RWPE2 (cell line): ENCODE measurements at regions not wholly inside any gene's neighbourhood (a gene's known extent, or its start where the extent isn't known, plus 50 kb on each side); places are given as distances from the start of the nearest gene placed in this dataset.
"Not testable (repeated sequence)": the region's sequence is repeated elsewhere in the genome, so short reads cannot be mapped to it uniquely, and the experiment has no call there.

Experiments used
- ATAC-seq: fragments of 200-7000 bp; cut with Tn5 transposase; 3 replicates; pipeline ENCODE4 v1.9.1; 2021; ENCODE audit warnings: low read depth
- DNase-seq: peaks from one replicate; pipeline ENCODE4 v3.0.0-alpha.2; 2020; ENCODE audit warnings: low spot score
- H3K27ac ChIP-seq: fragments of 450-650 bp; 2 replicates; pipeline ENCODE4 v1.5.1; 2017; ENCODE audit warnings: mild to moderate bottlenecking; ENCODE audit not compliant: poor library complexity, severe bottlenecking
- H3K27me3 ChIP-seq: fragments of 250-450 bp; sonication (Bioruptor Pico); 2 replicates; pipeline ENCODE4 v1.5.1; 2021; ENCODE audit warnings: mild to moderate bottlenecking, moderate library complexity; ENCODE audit not compliant: insufficient read depth, poor library complexity, severe bottlenecking
- H3K36me3 ChIP-seq: fragments of 250-450 bp; sonication (Bioruptor Pico); 2 replicates; pipeline ENCODE4 v1.5.1; 2020; ENCODE audit warnings: low read depth, mild to moderate bottlenecking, moderate library complexity
- H3K4me1 ChIP-seq: fragments of 250-450 bp; sonication (Bioruptor Pico); 2 replicates; pipeline ENCODE4 v1.5.1; 2021; ENCODE audit warnings: mild to moderate bottlenecking, moderate library complexity; ENCODE audit not compliant: insufficient read depth, poor library complexity, severe bottlenecking
- H3K4me3 ChIP-seq: fragments of 250-450 bp; sonication (Bioruptor Pico); 2 replicates; pipeline ENCODE4 v1.5.1; 2021; ENCODE audit warnings: mild to moderate bottlenecking, moderate library complexity; ENCODE audit not compliant: severe bottlenecking
- H3K9me3 ChIP-seq: fragments of 250-450 bp; sonication (Bioruptor Pico); 2 replicates; pipeline ENCODE4 v1.5.1; 2021; ENCODE audit warnings: mild to moderate bottlenecking, moderate library complexity; ENCODE audit not compliant: severe bottlenecking
- TF ChIP-seq, protein P1 (sequence below): fragments of 450-650 bp; IDR thresholded peaks from one replicate; pipeline ENCODE4 v1.5.1; 2017; ENCODE audit warnings: mild to moderate bottlenecking, moderate library complexity; ENCODE audit not compliant: poor library complexity, severe bottlenecking

DNA sequence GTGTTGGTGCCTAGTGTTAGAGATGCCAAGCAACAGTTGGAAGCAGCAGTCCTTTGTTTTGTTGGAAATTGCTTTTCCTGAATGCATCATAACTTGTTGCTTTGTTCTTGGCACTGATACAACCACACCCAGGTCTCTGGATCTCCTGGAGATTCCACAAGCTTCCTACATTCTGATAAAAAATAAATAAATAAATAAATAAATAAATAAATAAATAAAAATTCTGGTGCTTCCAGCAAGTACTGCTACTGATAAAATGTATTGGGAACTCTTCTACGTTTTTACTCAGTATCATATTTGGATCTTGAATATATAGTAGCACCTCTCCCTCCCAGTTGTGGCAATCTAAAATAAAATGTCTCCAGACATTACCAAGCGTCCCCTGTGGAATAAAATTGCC is 62.7 kb upstream of the GRID2 start:
- DNase-seq (no peak), ATAC-seq (no peak)
- H3K36me3 ChIP-seq = no peaks in the 10 kb centered on the region
- no peak overlapping the region for H3K27ac ChIP-seq
- H3K4me3 ChIP-seq = no peak overlapping the region
- TF ChIP-seq, protein P1, sequence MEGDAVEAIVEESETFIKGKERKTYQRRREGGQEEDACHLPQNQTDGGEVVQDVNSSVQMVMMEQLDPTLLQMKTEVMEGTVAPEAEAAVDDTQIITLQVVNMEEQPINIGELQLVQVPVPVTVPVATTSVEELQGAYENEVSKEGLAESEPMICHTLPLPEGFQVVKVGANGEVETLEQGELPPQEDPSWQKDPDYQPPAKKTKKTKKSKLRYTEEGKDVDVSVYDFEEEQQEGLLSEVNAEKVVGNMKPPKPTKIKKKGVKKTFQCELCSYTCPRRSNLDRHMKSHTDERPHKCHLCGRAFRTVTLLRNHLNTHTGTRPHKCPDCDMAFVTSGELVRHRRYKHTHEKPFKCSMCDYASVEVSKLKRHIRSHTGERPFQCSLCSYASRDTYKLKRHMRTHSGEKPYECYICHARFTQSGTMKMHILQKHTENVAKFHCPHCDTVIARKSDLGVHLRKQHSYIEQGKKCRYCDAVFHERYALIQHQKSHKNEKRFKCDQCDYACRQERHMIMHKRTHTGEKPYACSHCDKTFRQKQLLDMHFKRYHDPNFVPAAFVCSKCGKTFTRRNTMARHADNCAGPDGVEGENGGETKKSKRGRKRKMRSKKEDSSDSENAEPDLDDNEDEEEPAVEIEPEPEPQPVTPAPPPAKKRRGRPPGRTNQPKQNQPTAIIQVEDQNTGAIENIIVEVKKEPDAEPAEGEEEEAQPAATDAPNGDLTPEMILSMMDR = no peak
- H3K9me3 ChIP-seq = no peaks in the 10 kb centered on the region
- H3K4me1 ChIP-seq = peaks cover 8% of the 10 kb centered on the region
- no peaks in the 10 kb centered on the region for H3K27me3 ChIP-seq

DNA sequence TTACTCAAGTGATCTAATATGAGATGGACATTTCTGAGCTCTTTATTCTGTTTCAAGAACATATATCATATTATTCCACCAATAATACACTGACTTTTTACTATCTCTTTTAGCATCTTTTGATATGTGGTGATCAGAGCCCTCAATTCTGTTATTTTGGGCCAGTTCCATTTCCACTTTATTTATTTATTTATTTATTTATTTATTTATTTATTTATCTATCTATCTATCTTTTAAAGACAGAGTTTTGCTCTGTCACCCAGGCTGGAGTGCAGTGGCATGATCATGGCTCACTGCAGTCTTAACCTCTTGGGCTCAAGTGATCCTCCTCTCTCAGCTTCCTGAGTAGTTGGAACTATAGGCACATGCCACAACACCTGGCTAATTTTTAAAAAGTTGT is 57.4 kb upstream of the GRID2 start:
- DNase-seq (no peak), ATAC-seq (no peak)
- Histone ChIP-seq H3K9me3 (no peaks in the 10 kb centered on the region), H3K36me3 (no peaks in the 10 kb centered on the region), H3K27ac (no peak overlapping the region), H3K4me1 (no peaks in the 10 kb centered on the region), H3K4me3 (no peak overlapping the region), H3K27me3 (no peaks in the 10 kb centered on the region)
- TF ChIP-seq, protein P1 = no peak

DNA sequence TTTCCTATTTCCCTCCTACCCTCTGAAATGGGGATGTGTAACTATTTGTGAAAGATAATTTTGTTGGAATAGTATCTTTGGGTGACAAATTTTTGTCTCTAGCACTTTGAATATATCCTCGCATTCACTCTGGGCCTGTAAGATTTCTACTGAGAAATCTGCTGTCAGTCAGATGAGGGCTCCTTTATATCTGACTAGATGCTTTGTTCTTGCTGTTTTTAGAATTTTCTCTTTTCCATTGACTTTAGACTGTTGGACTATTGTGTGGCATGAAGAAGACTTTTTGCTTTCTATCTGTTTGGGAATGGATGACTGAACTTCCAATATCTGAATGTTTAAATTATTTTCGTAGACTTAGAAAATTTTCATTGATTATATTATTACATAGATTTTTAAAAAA is 54.2 kb upstream of the GRID2 start:
- Histone ChIP-seq H3K9me3 (no peaks in the 10 kb centered on the region), H3K27me3 (no peaks in the 10 kb centered on the region), H3K4me3 (no peak overlapping the region), H3K27ac (no peak overlapping the region), H3K36me3 (no peaks in the 10 kb centered on the region), H3K4me1 (no peaks in the 10 kb centered on the region)
- no peak for DNase-seq
- ATAC-seq = no peak
- TF ChIP-seq, protein P1 = no peak

DNA sequence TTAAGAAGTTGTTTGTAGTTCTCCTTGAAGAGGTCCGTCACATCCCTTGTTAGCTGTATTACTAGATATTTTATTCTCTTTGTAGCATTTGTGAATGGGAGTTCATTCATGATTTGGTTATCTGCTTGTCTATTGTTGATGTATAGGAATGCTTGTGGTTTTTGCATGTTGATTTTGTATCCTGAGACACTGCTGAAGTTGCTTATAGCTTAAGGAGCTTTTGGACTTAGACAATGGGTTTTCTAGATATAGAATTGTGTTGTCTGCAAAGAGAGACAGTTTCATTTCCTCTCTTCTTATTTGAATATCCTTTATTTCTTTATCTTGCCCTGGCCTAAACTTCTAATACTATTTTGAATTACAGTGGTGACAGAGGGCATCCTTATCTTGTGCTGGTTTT is 52.1 kb upstream of the GRID2 start:
- H3K9me3 ChIP-seq = no peaks in the 10 kb centered on the region
- TF ChIP-seq, protein P1 = no peak
- ATAC-seq (no peak), DNase-seq (no peak)
- H3K4me3 ChIP-seq = no peak overlapping the region
- no peaks in the 10 kb centered on the region for H3K36me3 ChIP-seq
- no peaks in the 10 kb centered on the region for H3K4me1 ChIP-seq
- no peak overlapping the region for H3K27ac ChIP-seq
- no peaks in the 10 kb centered on the region for H3K27me3 ChIP-seq

DNA sequence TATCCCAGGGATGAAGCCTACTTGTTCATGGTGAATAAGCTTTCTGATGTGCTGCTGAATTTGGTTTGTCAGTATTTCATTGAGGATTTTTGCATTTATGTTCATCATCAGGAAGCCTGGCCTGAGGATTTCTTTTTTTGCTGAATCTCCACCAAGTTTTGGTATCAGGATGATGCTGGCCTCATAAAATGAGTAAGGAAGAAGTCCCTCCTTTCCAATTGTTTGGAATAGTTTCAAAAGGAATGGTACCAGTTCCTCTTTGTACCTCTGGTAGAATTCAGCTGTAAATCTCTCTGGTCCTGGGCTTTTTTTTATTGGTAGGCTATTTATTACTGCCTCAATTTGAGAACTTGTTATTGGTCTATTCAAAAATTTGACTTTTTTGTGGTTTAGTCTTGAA is 51.4 kb upstream of the GRID2 start:
- H3K4me1 ChIP-seq, H3K36me3 ChIP-seq, H3K27me3 ChIP-seq, H3K9me3 ChIP-seq, ATAC-seq, DNase-seq, H3K4me3 ChIP-seq, H3K27ac ChIP-seq: not testable (repeated sequence)
